Mucosa of descending colon (tissue), 3 donors: ENCODE measurements at regions not wholly inside any gene's neighbourhood (a gene's known extent, or its start where the extent isn't known, plus 50 kb on each side); places are given as distances from the start of the nearest gene placed in this dataset.
A peak's percentile ranks its signal among the peaks of the same experiment; 100 is the strongest.

Experiments
- ATAC-seq: fragments of 200-7000 bp; cut with Tn5 transposase; one replicate; pipeline ENCODE4 v1.9.1; 2020; ENCODE audit warnings: mild to moderate bottlenecking, moderate library complexity
- DNase-seq, 3 donors: peaks; one replicate each; pipeline ENCODE4 v3.0.0-alpha.2; 2020
- H3K36me3 ChIP-seq: fragments of 200-600 bp; one replicate; pipeline ENCODE4 v1.8.0; 2021; ENCODE audit warnings: low read depth, mild to moderate bottlenecking
- H3K4me1 ChIP-seq: fragments of 200-600 bp; one replicate; pipeline ENCODE4 v1.8.0; 2021; ENCODE audit warnings: low read depth, mild to moderate bottlenecking
- H3K4me3 ChIP-seq: fragments of 200-600 bp; one replicate; pipeline ENCODE4 v1.8.0; 2021; ENCODE audit warnings: mild to moderate bottlenecking
- H3K9me3 ChIP-seq: fragments of 200-600 bp; one replicate; pipeline ENCODE4 v1.8.0; 2021; ENCODE audit warnings: mild to moderate bottlenecking
- intact Hi-C, 2 donors: fragments of 100-400 bp; cut with DNase I in 1 of 2; cut with micrococcal nuclease in 1 of 2; formaldehyde crosslinking; loops; one replicate each; pipeline versions ENCODE4 v1.11.0 to v1.11.1; 2022; cut with DNase I, micrococcal nuclease
- TF ChIP-seq, protein P1 (sequence below): fragments of 200-600 bp; IDR thresholded peaks from one replicate; pipeline ENCODE4 v1.8.0; 2022; ENCODE audit warnings: antibody characterized with exemption, mild to moderate bottlenecking
- donor health status: DM: no; HTN: no; CAD: no; lungs with moderate emphysema.
- donor health status: DM: no; HTN: no; CAD: no.
- donor health status: DM: no; HTN: yes; CAD: no.

DNA sequence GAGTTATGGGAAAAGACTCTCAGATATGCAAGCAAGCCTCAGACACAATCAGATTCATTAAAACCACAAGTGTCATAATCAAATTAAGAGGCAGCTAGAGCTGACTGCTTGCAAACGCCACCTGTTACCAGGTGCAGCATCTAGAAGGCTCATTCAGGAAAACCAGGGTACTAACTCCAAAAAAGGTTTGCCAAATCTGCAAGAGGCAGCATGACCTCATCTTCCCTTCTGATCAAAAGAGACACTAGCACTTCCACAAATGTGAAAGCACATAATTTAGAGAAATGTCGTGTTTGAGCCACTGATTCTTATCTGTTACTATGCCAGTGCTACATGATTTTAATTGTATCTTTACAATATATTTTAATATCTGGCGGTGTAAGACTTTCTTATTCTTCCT lies 123.3 kb upstream of the NANOGP8 start:
- no peaks in the 10 kb centered on the region for H3K4me1 ChIP-seq
- H3K36me3 ChIP-seq, result no peaks in the 10 kb centered on the region
- TF ChIP-seq, protein P1, sequence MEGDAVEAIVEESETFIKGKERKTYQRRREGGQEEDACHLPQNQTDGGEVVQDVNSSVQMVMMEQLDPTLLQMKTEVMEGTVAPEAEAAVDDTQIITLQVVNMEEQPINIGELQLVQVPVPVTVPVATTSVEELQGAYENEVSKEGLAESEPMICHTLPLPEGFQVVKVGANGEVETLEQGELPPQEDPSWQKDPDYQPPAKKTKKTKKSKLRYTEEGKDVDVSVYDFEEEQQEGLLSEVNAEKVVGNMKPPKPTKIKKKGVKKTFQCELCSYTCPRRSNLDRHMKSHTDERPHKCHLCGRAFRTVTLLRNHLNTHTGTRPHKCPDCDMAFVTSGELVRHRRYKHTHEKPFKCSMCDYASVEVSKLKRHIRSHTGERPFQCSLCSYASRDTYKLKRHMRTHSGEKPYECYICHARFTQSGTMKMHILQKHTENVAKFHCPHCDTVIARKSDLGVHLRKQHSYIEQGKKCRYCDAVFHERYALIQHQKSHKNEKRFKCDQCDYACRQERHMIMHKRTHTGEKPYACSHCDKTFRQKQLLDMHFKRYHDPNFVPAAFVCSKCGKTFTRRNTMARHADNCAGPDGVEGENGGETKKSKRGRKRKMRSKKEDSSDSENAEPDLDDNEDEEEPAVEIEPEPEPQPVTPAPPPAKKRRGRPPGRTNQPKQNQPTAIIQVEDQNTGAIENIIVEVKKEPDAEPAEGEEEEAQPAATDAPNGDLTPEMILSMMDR, result no peak
- no peak overlapping the region for H3K4me3 ChIP-seq
- intact Hi-C loops, result no loop called here
- DNase-seq (no peak), ATAC-seq (no peak)
- H3K9me3 ChIP-seq, result no peaks in the 10 kb centered on the region

DNA sequence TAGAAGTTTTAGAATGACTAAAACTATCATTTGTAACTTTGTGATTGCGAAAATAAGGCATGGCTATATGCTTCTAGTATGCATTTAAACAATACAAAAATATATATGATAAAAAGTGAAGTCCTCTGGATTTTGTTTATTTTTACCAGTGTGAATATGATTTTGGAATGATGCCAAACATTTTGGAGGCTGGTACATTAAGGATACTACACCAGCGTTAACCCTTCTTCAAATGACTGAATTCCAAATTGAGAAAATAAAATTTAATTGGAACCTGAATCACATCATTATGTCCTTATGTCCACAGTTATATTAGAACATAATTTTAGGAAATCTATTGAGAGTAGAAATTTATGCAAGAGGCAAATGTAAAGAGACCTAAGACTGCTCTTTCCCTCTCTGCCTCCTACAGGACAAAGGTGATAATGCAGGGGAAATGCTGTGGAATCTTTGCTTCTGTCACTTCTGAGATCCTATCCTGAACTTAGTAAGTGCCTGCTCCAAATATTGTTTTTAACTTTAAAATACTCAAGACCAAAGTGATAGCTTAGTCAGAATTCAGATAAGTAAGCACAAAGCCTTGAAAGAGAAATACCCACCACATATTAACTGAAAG lies 121.1 kb upstream of the NANOGP8 start:
- H3K36me3 ChIP-seq, result no peaks in the 10 kb centered on the region
- intact Hi-C loops, result no loop called here
- TF ChIP-seq, protein P1, result no peak
- DNase-seq (peak in 1 of 3 donors; percentile 11), ATAC-seq (peak; percentile 34)
- no peak overlapping the region for H3K4me3 ChIP-seq
- H3K9me3 ChIP-seq, result no peaks in the 10 kb centered on the region
- H3K4me1 ChIP-seq, result no peaks in the 10 kb centered on the region

DNA sequence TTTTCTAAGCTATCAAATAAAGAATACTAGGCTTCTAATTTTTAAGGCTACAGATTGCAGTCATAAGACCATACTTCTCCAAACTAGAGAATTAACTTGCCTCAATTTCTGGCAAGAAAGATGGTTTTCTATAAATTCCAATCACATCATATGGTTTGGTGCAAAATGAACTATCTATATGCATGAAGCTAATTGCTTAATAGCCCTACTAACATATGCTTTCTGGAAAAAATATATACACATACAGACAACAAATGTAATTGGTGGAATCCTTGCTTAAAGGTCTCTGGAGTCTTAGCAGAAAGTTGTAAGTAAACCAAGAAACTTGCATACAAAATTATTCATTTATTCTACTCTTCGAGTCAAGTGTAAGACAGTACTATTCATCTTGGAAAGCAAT lies 113.1 kb upstream of the NANOGP8 start:
- TF ChIP-seq, protein P1, result no peak
- Histone ChIP-seq H3K4me1 (no peaks in the 10 kb centered on the region), H3K9me3 (peaks cover under 1% of the 10 kb centered on the region), H3K36me3 (no peaks in the 10 kb centered on the region), H3K4me3 (no peak overlapping the region)
- intact Hi-C loops, result no loop called here
- no peak for ATAC-seq
- DNase-seq, result no peak

DNA sequence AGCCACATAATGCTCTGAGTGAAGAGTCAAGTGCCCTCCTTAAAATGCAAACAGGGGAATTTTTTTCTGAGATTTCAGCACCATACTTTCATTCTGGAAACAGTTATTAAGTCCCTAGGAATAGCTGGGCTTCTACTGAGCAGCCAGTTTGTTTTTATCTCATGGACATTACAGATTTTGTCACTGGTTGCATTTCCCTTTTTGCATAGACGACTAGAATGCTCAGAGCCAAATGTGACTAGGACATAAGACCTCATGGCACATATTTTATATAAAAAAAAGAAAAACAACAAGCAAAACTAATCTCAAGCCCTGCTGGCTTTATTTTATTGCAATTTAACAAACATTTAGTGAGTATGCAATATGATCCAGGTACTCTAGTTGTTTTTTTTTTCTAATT lies 112.7 kb upstream of the NANOGP8 start:
- no peak overlapping the region for H3K4me3 ChIP-seq
- intact Hi-C loops, result no loop called here

DNA sequence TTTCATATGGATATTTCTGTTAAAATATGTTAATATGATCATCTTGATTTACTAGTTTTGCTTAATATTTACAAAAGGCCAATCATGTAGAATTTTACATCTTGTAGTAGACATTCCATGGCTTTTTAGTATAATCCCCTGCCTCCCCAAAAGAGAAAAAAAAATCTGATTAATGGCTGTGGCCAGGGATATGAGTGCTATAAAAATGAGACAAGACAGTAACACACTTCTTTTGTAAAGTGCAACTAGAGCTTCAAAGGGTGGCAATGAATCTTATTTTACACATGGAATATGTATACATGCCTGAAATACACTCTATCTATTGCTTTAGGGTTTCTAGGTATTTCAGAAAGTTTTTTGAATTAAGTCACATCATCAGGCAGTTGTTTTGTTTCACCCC lies 112.2 kb upstream of the NANOGP8 start:
- DNase-seq, result no peak
- H3K9me3 ChIP-seq, result peaks cover 5% of the 10 kb centered on the region
- no peak overlapping the region for H3K4me3 ChIP-seq
- TF ChIP-seq, protein P1, result no peak
- intact Hi-C loops, result no loop called here
- H3K36me3 ChIP-seq, result peaks cover 3% of the 10 kb centered on the region
- H3K4me1 ChIP-seq, result no peaks in the 10 kb centered on the region
- ATAC-seq, result no peak

More for the DNA sequence above, 112.7 kb upstream of the NANOGP8 start:
- ATAC-seq (no peak), DNase-seq (no peak)
- peaks cover 3% of the 10 kb centered on the region for H3K36me3 ChIP-seq
- H3K9me3 ChIP-seq, result peaks cover 2% of the 10 kb centered on the region
- TF ChIP-seq, protein P1, result no peak
- no peaks in the 10 kb centered on the region for H3K4me1 ChIP-seq

DNA sequence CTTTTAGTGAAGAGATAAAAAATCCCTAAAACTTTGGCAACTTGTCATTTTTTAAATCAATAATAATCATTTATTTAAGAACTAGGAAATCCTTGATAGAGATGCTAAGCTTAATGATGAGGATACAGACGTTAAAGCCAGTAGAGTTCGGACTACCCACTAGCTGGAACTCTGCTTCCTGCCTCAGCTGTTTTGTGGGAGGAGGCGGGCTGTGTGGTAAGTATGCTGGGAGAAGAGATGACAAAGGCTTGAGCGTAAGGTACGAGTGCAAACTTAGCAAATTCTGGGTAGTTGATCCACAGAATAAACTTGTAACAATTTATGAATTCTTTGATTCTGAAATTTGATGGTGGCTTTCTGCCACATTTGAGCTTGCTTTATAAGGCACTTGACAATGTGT lies 111.2 kb upstream of the NANOGP8 start:
- Histone ChIP-seq H3K4me3 (no peak overlapping the region), H3K4me1 (no peaks in the 10 kb centered on the region), H3K9me3 (peaks cover 15% of the 10 kb centered on the region), H3K36me3 (peaks cover 3% of the 10 kb centered on the region)
- DNase-seq (no peak), ATAC-seq (no peak)
- TF ChIP-seq, protein P1, result no peak
- intact Hi-C loops, result no loop called here
